Esophagus muscularis mucosa (tissue), 4 donors: ENCODE measurements at regions not wholly inside any gene's neighbourhood (a gene's known extent, or its start where the extent isn't known, plus 50 kb on each side); places are given as distances from the start of the nearest gene placed in this dataset.

Experiments
- EP300 ChIP-seq: sonication (generic); formaldehyde crosslinking; IDR thresholded peaks from one replicate; pipeline ENCODE4 v1.6.1; 2017; ENCODE audit warnings: antibody characterized with exemption
- POLR2A ChIP-seq: fragments of 450-650 bp; IDR thresholded peaks from one replicate; pipeline ENCODE4 v1.6.1; 2017; ENCODE audit warnings: antibody characterized with exemption, moderate library complexity, mild to moderate bottlenecking, low read depth
- TF ChIP-seq, protein P1 (sequence below), 3 experiments: fragments of 200-600 bp in 2 of 3; fragments of 450-650 bp in 1 of 3; sonication (generic) in 2 of 3; IDR thresholded peaks; one replicate each; pipeline ENCODE4 v1.5.1; 2017 to 2019; ENCODE audit warnings: antibody characterized with exemption in 3 of 3, mild to moderate bottlenecking in 2 of 3, moderate library complexity in 1 of 3

DNA sequence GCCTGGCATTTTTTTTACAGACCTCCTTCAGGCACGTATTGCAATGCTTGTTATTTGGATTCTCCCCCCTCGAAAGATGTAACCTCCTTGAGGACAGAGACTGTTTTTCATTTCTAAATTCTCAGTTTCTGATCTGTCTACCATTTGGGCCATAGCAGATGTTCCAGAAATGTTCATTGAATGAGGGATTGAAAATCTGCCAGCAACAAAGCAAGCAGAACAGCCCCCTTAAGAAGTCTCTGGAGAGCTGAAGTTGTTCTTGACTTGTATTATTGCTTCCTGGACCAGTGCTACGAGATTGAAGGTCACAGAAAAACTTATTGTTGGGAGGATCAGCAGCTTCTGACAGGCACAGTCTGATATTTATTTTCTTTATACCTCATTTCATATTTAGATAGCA lies 355.5 kb downstream of the EPHA4 start:
- TF ChIP-seq, protein P1, sequence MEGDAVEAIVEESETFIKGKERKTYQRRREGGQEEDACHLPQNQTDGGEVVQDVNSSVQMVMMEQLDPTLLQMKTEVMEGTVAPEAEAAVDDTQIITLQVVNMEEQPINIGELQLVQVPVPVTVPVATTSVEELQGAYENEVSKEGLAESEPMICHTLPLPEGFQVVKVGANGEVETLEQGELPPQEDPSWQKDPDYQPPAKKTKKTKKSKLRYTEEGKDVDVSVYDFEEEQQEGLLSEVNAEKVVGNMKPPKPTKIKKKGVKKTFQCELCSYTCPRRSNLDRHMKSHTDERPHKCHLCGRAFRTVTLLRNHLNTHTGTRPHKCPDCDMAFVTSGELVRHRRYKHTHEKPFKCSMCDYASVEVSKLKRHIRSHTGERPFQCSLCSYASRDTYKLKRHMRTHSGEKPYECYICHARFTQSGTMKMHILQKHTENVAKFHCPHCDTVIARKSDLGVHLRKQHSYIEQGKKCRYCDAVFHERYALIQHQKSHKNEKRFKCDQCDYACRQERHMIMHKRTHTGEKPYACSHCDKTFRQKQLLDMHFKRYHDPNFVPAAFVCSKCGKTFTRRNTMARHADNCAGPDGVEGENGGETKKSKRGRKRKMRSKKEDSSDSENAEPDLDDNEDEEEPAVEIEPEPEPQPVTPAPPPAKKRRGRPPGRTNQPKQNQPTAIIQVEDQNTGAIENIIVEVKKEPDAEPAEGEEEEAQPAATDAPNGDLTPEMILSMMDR (IDR thresholded peaks at IDR 0.05), result no peak
- TF ChIP-seq POLR2A (no peak), EP300 (no peak)
